GM23248 (cell line): ENCODE measurements at regions not wholly inside any gene's neighbourhood (a gene's known extent, or its start where the extent isn't known, plus 50 kb on each side); places are given as distances from the start of the nearest gene placed in this dataset.

Source experiments
- EZH2 ChIP-seq: fragments of 200-600 bp; sonication (generic); IDR thresholded peaks from 2 replicates; pipeline ENCODE4 v1.6.1; 2018; ENCODE audit warnings: antibody characterized with exemption, mild to moderate bottlenecking; ENCODE audit not compliant: insufficient read depth, poor library complexity, severe bottlenecking
- EZH2phosphoT487 ChIP-seq: fragments of 200-600 bp; sonication (generic); IDR thresholded peaks from 2 replicates; pipeline ENCODE4 v1.6.1; 2018; ENCODE audit warnings: antibody characterized with exemption, moderate library complexity, mild to moderate bottlenecking, low read depth; ENCODE audit not compliant: insufficient read depth

DNA sequence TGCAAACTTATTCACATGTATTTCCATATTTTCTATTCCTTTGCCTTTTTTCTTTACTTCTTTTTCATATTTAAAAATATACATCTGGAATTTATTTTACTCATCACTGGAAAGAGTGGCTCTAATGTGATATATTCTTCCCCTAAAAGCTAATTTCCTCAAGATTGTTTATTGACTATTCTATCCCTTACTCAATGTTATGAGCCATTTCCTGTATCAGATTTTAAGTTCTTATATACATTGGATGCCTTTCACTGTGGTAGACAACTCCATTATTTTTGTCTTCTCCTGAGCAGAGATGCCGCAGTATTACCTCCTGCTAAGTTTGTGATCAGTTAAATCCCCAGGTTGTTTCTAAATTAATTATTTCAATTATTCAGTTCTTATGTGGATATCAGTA, 418.4 kb upstream of the JAG1 start:
- no peak for TF ChIP-seq EZH2phosphoT487
- TF ChIP-seq EZH2, result no peak
